Liver (tissue), 8 donors: ENCODE measurements at regions not wholly inside any gene's neighbourhood (a gene's known extent, or its start where the extent isn't known, plus 50 kb on each side); places are given as distances from the start of the nearest gene placed in this dataset.

ENCODE experiments used
- DNase-seq: peaks from one replicate; pipeline ENCODE4 v3.0.0-alpha.2; 2017; ENCODE audit warnings: low spot score
- H3K27ac ChIP-seq, 2 donors: one replicate each; pipeline ENCODE4 v1.7.0; 2013; ENCODE audit warnings: inconsistent platforms in 2 of 2, low read length in 2 of 2, control low read depth in 1 of 2, low read depth in 1 of 2, mild to moderate bottlenecking in 1 of 2
- H3K27me3 ChIP-seq, 4 donors: one replicate each; pipeline versions ENCODE4 v1.6.1 to v1.7.0; 2013; ENCODE audit warnings: low read length in 3 of 4, inconsistent platforms in 1 of 4, mild to moderate bottlenecking in 1 of 4, moderate library complexity in 1 of 4; ENCODE audit not compliant: control insufficient read depth in 4 of 4, insufficient read depth in 4 of 4
- H3K36me3 ChIP-seq, 4 donors: one replicate each; pipeline versions ENCODE4 v1.6.1 to v1.7.0; 2013; ENCODE audit warnings: low read length in 3 of 4, mild to moderate bottlenecking in 3 of 4, low read depth in 1 of 4, moderate library complexity in 1 of 4; ENCODE audit not compliant: control insufficient read depth in 4 of 4, insufficient read depth in 3 of 4
- H3K4me1 ChIP-seq, 4 donors: one replicate each; pipeline versions ENCODE4 v1.6.1 to v1.7.0; 2013; ENCODE audit warnings: low read length in 3 of 4, mild to moderate bottlenecking in 3 of 4, moderate library complexity in 1 of 4; ENCODE audit not compliant: control insufficient read depth in 4 of 4, insufficient read depth in 4 of 4
- H3K4me3 ChIP-seq, 3 donors: one replicate each; pipeline versions ENCODE4 v1.6.1 to v1.7.0; 2013; ENCODE audit warnings: low read length in 3 of 3, control low read depth in 1 of 3, low read depth in 1 of 3, mild to moderate bottlenecking in 1 of 3
- H3K9ac ChIP-seq, 2 donors: one replicate each; pipeline ENCODE4 v1.7.0; 2013; ENCODE audit warnings: low read length in 2 of 2, mild to moderate bottlenecking in 2 of 2, moderate library complexity in 2 of 2, control low read depth in 1 of 2, low read depth in 1 of 2
- H3K9me3 ChIP-seq, 4 donors: one replicate each; pipeline versions ENCODE4 v1.6.1 to v1.7.0; 2013; ENCODE audit warnings: low read length in 3 of 4; ENCODE audit not compliant: control insufficient read depth in 4 of 4
- ATF3 ChIP-seq: IDR thresholded peaks from 2 replicates; pipeline ENCODE4 v1.6.1; 2016; ENCODE audit warnings: antibody characterized with exemption
- EGR1 ChIP-seq, 2 donors: IDR thresholded peaks; 2 replicates each; pipeline ENCODE4 v1.6.1; 2016 to 2018; ENCODE audit warnings: antibody characterized with exemption in 2 of 2, low read depth in 2 of 2
- FOXA1 ChIP-seq: IDR thresholded peaks from 2 replicates; pipeline ENCODE4 v1.6.1; 2016; ENCODE audit warnings: antibody characterized with exemption
- FOXA2 ChIP-seq: IDR thresholded peaks from 2 replicates; pipeline ENCODE4 v1.6.1; 2016; ENCODE audit warnings: antibody characterized with exemption
- GABPA ChIP-seq, 2 donors: IDR thresholded peaks in 1 of 2; conservative IDR thresholded peaks in 1 of 2; 2 replicates each; pipeline ENCODE4 v1.6.1; 2016; ENCODE audit warnings: antibody characterized with exemption in 2 of 2, mild to moderate bottlenecking in 1 of 2, moderate library complexity in 1 of 2
- HNF4A ChIP-seq, 2 donors: conservative IDR thresholded peaks; 2 replicates each; pipeline ENCODE4 v1.6.1; 2016; ENCODE audit warnings: antibody characterized with exemption in 2 of 2, mild to moderate bottlenecking in 2 of 2
- HNF4G ChIP-seq: IDR thresholded peaks from 2 replicates; pipeline ENCODE4 v1.6.1; 2016; ENCODE audit warnings: antibody characterized with exemption
- JUND ChIP-seq, 2 donors: IDR thresholded peaks; 2 replicates each; pipeline ENCODE4 v1.6.1; 2016; ENCODE audit warnings: antibody characterized with exemption in 2 of 2
- MAX ChIP-seq: IDR thresholded peaks from 2 replicates; pipeline ENCODE4 v1.6.1; 2016; ENCODE audit warnings: antibody characterized with exemption
- NR2F2 ChIP-seq: IDR thresholded peaks from 2 replicates; pipeline ENCODE4 v1.6.1; 2016; ENCODE audit warnings: antibody characterized with exemption
- RAD21 ChIP-seq, 2 donors: IDR thresholded peaks; 2 replicates each; pipeline ENCODE4 v1.6.1; 2016; ENCODE audit warnings: antibody characterized with exemption in 2 of 2, mild to moderate bottlenecking in 2 of 2
- RXRA ChIP-seq, 2 donors: IDR thresholded peaks; 2 replicates each; pipeline ENCODE4 v1.6.1; 2017 to 2018; ENCODE audit warnings: antibody characterized with exemption in 2 of 2, mild to moderate bottlenecking in 1 of 2
- SP1 ChIP-seq: IDR thresholded peaks from 2 replicates; pipeline ENCODE4 v1.6.1; 2018; ENCODE audit warnings: antibody characterized with exemption, mild to moderate bottlenecking
- TAF1 ChIP-seq: conservative IDR thresholded peaks from 2 replicates; pipeline ENCODE4 v1.6.1; 2016; ENCODE audit warnings: antibody characterized with exemption, mild to moderate bottlenecking
- YY1 ChIP-seq: IDR thresholded peaks from 2 replicates; pipeline ENCODE4 v1.6.1; 2016; ENCODE audit warnings: antibody characterized with exemption, mild to moderate bottlenecking
- WGBS: extraction: QIAGEN DNeasy Blood & Tissue Kit; methylation state at CpG from one replicate; pipeline ENCODE4 v1.1.7; 2013; 5-methylcytosine and 5-hydroxymethylcytosine counted together
- TF ChIP-seq, protein P1 (sequence below): fragments of 150-350 bp; IDR thresholded peaks from 2 replicates; pipeline ENCODE4 v1.5.1; 2017; ENCODE audit warnings: improper control_type of control experiment, low read depth, low read length; ENCODE audit not compliant: missing input control
- TF ChIP-seq, protein P2 (sequence below): IDR thresholded peaks from 2 replicates; pipeline ENCODE4 v1.6.1; 2016; ENCODE audit warnings: antibody characterized with exemption, mild to moderate bottlenecking
- TF ChIP-seq, protein P3 (sequence below): IDR thresholded peaks from 2 replicates; pipeline ENCODE4 v1.6.1; 2016; ENCODE audit warnings: antibody characterized with exemption
- donor health status: healthy.
- donor health status: healthy.
- donor health status: healthy.
- donor health status: healthy.
- donor health status: healthy.

DNA sequence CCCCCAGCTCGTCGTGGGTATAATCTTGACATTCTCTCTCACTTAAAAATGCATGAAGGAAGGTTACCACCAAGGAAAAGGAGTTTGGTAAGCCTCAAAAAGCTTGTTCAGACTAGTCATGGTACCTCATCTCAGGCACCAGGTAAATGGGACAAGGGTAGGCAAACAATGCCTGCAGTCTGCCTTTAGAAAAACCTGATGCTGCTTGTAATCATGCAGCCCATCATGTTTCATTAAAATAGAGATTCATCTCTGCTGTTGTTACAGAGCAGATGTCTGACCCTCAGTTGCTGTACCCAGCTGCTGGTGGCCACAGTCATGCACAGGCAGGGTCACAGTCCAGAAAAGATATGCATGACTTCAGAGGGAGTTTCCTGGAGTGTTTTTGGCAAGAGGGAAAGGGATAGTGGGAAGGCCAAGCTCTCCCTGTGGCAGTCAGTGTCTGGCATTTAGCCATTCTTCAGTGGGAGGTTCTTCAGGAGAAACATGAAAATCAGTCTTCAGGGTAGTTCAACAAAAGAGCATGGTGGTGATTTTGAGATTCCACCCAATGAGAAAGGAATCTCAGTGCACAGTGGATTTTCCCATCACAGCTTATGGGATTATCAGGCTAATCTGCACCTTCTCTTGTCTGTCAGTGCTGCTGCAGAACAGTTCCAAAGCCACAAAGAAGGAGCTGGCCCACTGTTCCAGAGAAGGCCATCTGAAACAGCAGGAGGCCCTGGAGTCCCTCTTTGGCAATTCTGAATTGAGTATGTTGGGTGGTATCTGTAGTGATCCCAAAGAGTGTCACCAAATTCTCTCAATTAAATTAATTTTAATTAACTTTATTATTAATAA, 202.7 kb upstream of the FRMD6 start:
- DNase-seq = no peak
- Histone ChIP-seq H3K4me1 (peaks cover 0 to 10% (median 7%) of the 10 kb centered on the region in 4 donors), H3K4me3 (no peak overlapping the region), H3K36me3 (no peaks in the 10 kb centered on the region), H3K27ac (peak overlapping the region; percentile 48 to 61), H3K9ac (no peak overlapping the region), H3K27me3 (no peaks in the 10 kb centered on the region), H3K9me3 (no peaks in the 10 kb centered on the region)
- 51% methylated on average over 2 of the region's 2 CpGs for WGBS
- TF ChIP-seq, protein P1, sequence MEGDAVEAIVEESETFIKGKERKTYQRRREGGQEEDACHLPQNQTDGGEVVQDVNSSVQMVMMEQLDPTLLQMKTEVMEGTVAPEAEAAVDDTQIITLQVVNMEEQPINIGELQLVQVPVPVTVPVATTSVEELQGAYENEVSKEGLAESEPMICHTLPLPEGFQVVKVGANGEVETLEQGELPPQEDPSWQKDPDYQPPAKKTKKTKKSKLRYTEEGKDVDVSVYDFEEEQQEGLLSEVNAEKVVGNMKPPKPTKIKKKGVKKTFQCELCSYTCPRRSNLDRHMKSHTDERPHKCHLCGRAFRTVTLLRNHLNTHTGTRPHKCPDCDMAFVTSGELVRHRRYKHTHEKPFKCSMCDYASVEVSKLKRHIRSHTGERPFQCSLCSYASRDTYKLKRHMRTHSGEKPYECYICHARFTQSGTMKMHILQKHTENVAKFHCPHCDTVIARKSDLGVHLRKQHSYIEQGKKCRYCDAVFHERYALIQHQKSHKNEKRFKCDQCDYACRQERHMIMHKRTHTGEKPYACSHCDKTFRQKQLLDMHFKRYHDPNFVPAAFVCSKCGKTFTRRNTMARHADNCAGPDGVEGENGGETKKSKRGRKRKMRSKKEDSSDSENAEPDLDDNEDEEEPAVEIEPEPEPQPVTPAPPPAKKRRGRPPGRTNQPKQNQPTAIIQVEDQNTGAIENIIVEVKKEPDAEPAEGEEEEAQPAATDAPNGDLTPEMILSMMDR = no peak
- TF ChIP-seq FOXA2 (no peak), NR2F2 (peak; percentile 81), TAF1 (no peak), HNF4A (conservative IDR thresholded peaks at IDR 0.05) (peak; percentile 92 to 93), RAD21 (IDR thresholded peaks at IDR 0.05) (peak; percentile 50 to 69), HNF4G (peak; percentile 73), JUND (IDR thresholded peaks at IDR 0.05) (peak; percentile 78 to 79), EGR1 (IDR thresholded peaks at IDR 0.05; ENCODE audit: low read depth in 2 of 2) (peak in 1 of 2 donors; percentile 42), RXRA (IDR thresholded peaks at IDR 0.05) (peak; percentile 56 to 83), ATF3 (no peak), FOXA1 (peak; percentile 32), YY1 (no peak), MAX (peak; percentile 81), SP1 (peak; percentile 88), GABPA (IDR thresholded peaks at IDR 0.05 in 1 of 2, conservative IDR thresholded peaks at IDR 0.05 in 1 of 2) (no peak)
- TF ChIP-seq, protein P2, sequence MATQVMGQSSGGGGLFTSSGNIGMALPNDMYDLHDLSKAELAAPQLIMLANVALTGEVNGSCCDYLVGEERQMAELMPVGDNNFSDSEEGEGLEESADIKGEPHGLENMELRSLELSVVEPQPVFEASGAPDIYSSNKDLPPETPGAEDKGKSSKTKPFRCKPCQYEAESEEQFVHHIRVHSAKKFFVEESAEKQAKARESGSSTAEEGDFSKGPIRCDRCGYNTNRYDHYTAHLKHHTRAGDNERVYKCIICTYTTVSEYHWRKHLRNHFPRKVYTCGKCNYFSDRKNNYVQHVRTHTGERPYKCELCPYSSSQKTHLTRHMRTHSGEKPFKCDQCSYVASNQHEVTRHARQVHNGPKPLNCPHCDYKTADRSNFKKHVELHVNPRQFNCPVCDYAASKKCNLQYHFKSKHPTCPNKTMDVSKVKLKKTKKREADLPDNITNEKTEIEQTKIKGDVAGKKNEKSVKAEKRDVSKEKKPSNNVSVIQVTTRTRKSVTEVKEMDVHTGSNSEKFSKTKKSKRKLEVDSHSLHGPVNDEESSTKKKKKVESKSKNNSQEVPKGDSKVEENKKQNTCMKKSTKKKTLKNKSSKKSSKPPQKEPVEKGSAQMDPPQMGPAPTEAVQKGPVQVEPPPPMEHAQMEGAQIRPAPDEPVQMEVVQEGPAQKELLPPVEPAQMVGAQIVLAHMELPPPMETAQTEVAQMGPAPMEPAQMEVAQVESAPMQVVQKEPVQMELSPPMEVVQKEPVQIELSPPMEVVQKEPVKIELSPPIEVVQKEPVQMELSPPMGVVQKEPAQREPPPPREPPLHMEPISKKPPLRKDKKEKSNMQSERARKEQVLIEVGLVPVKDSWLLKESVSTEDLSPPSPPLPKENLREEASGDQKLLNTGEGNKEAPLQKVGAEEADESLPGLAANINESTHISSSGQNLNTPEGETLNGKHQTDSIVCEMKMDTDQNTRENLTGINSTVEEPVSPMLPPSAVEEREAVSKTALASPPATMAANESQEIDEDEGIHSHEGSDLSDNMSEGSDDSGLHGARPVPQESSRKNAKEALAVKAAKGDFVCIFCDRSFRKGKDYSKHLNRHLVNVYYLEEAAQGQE = peak; percentile 34
- TF ChIP-seq, protein P3, sequence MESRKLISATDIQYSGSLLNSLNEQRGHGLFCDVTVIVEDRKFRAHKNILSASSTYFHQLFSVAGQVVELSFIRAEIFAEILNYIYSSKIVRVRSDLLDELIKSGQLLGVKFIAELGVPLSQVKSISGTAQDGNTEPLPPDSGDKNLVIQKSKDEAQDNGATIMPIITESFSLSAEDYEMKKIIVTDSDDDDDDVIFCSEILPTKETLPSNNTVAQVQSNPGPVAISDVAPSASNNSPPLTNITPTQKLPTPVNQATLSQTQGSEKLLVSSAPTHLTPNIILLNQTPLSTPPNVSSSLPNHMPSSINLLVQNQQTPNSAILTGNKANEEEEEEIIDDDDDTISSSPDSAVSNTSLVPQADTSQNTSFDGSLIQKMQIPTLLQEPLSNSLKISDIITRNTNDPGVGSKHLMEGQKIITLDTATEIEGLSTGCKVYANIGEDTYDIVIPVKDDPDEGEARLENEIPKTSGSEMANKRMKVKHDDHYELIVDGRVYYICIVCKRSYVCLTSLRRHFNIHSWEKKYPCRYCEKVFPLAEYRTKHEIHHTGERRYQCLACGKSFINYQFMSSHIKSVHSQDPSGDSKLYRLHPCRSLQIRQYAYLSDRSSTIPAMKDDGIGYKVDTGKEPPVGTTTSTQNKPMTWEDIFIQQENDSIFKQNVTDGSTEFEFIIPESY = no peak
